SIG-M5 treated with dmso at 0.1 percent for 504 hours (cell line): ENCODE measurements at regions not wholly inside any gene's neighbourhood (a gene's known extent, or its start where the extent isn't known, plus 50 kb on each side); places are given as distances from the start of the nearest gene placed in this dataset.

ENCODE experiments used
- DNase-seq: peaks from one replicate; lab custom pipeline; 2025; ENCODE audit not compliant: unreplicated experiment; lab: John Stamatoyannopoulos, UW

DNA sequence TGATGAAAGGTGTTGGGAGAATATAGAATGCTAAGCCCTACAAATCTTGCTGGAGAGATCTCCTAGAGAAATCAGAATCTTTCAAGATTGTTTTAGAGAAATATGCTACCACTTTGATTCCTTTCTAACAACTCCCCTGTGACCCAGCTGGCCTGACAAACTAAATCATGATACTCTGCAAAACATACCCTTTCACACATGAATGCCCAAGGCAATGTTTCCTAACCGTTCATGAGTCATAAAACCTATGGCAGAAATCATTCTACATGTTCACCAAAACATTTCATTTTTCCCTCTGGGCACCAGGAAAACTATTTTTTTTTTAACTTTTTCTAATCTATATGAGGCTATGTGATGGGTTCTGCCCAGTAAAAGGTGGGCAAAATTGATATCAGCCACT is 77.8 kb upstream of the SETBP1 start:
- no peak for DNase-seq

DNA sequence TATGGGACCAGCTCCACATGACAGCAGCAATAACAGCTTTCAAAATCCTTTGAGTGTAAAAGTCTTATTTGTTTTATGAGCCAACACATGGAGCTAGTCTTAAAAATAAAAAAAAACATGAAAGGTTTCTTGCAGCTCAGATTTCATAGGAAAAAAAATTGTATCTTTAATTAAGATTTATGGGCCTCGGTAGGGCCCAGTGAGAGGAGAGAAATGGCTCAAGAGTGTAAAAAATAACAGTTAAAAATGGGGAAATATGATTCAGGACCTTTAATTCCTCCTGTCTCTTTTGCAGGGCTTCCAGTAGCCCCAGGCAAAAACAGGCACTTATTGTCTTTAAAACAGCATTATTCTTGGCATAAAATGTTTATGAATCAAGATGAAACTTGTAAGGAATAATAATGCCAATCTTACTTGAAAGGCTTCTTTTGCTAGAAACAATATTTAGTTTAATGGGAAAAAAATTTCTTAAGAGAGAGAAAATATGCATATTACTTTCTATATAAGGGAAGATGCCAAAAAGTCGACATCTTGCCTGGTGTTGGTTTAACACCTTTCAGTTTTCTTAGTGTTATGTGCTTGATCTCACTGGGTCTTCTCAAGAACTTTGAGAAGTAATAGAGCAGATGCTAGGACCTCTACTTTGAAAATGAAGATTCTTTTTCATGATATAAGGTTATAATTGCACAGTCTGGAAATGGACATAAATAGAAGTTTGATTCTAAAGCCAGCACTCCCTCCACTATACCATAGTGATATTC is 71.3 kb upstream of the SETBP1 start:
- DNase-seq = no peak

DNA sequence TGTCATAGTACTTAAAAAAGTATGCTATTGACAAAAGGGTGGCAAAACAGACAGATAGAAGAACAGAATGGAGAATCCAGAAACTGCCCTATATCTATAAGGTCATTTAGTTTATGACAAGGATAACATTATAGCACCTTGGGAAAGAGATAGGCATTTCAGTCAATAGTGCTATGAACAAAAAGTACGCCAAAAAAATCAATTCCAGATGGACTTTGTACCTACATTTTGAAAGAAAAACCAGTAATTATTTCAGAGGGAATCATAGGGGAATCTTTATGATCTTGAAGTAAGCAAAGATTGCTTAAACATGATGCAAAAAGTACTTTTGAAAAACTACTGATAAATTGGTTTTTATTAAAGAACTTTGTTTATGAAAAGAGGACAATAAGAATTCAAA is 59.9 kb upstream of the SETBP1 start:
- DNase-seq = no peak

DNA sequence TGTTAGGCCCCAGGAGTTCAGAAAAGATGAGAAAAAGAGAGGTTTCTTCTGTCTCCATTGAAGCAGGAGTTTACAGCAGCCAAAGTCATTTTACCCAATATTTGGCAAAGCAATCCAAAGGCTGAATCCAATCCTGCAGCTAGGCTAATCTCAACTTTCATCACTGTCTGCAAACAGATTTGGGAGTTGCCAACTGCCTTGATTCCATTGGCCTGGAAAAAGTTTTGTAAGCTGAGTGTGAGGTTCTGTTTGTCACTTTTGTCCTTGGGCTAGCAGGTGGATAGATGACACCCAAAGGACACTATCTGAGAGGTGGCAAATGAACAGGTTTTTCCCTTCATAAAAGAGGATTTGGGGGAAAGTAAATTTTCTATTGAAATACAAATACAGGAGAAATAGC is 56.6 kb upstream of the SETBP1 start:
- DNase-seq = no peak

DNA sequence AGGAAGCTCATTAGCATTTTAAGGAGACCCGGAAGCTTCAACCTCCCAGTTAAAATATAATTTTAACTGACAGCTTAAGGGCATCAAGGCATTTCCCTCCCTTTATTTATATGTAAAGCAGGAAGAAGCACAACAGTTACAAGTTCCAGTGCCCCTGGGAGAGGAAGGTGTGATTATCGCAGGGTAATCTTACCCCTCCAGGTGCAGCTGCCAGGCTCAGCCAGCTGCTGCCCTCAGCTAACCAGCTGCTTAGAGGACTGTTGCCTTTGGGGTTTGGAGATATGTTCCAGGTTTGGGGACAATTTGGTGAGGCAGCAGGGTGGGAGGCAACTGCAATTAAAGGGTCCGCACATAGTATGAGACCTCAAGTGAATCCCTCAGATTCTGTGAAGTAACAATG is 55.3 kb upstream of the SETBP1 start:
- no peak for DNase-seq

DNA sequence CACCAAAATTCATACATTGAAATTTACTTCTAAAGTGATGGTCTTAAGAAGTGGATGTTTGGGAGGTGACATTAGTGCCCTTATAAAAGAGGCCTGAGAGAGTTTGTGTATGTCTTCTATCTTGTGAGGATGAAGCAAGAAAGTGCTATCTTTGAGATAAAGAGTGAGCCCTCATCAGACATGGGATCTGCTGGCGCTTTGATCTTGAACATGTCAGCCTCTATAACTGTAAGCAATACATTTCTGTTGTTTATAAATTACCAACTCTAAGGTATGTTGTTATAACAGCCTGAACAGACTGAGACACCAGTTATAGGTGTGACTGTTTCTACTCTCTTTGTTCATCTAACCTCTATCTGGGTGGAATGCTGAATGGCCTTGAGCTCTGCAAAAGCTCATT is 54.5 kb upstream of the SETBP1 start:
- no peak for DNase-seq

DNA sequence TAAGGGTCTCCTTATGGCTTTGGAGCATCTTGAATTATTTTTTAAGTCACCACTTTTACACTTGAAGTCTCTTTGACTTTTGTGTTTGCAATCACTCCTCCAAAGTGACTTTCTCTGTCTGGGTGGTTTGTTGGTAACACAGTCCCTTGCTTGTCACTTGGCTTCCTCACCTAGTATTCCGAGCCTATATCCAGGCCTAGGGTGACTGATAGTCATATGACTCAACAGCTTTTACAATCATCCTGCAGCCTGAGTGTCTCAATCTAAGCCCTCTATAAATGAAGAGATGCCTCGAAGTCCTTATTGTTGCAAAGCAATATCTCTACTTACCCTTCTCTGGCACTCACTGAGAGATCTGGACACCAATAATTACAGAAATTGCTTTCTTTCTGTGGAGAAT is 53.9 kb upstream of the SETBP1 start:
- no peak for DNase-seq

DNA sequence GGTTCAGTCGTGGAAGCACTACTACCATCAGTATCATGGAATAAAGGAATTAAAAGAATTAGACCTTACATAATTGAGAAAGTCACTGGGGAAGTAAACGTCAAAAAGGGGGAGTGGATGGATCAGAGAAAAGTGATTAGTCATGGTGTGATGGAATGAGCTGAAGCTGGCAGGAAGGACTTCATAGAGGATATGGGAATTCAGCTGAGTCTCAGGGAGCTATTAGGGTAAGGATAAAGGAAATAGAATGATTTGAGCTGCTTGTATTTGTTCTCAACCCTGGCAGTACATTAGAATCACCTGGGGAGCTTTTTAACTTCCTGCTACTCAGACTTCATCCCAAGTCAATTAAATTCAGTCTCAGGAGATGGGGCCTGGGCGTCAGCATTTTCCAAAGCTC is 53.4 kb upstream of the SETBP1 start:
- DNase-seq = no peak

DNA sequence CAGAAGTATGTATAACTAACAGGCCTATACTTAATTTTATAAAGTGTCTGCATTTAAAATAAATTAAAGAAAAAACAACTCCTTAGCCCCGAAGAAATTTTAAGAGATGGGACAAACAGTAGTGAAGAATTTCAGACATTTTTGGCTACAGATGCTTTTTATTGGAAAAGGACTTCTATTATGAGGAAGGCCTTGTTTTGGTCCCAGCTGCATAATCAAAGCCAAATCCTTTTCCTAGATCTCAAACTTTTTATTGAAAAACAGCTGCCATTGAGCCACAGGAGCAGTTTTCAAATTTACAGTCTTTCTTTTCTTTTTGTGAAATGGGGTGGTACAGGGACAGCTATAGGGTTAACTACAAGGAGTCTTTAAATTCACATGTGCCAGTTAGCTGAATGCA is 51.3 kb upstream of the SETBP1 start:
- no peak for DNase-seq

DNA sequence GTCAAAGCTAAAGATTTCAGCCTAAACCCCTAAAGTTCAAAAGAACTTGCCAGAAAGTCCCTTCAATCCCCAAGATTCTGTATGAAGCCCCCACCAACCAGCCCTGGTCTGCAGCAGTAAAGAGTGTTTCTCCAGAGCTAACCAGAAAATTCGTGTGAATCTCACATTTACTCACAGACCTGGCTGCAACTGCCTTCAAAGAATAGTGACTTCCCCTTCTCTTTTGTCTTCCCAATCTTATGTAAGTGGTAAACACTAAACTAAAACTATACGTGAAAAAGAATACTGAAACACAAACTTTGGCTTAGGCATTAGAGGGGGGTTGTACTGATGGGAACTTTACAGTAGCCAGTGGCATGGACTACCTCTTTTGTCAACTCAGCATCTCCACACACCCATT is 50.6 kb upstream of the SETBP1 start:
- no peak for DNase-seq
